Esophagus muscularis mucosa (tissue), 3 donors: ENCODE measurements at regions not wholly inside any gene's neighbourhood (a gene's known extent, or its start where the extent isn't known, plus 50 kb on each side); places are given as distances from the start of the nearest gene placed in this dataset.

Source experiments
- CTCF ChIP-seq, 3 experiments: fragments of 200-600 bp in 2 of 3; fragments of 450-650 bp in 1 of 3; sonication (generic) in 2 of 3; IDR thresholded peaks; one replicate each; pipeline ENCODE4 v1.5.1; 2017 to 2019; ENCODE audit warnings: antibody characterized with exemption in 3 of 3, mild to moderate bottlenecking in 2 of 3, moderate library complexity in 1 of 3
- POLR2A ChIP-seq: fragments of 450-650 bp; IDR thresholded peaks from one replicate; pipeline ENCODE4 v1.6.1; 2017; ENCODE audit warnings: antibody characterized with exemption, moderate library complexity, mild to moderate bottlenecking, low read depth
- POLR2AphosphoS5 ChIP-seq, 2 donors: sonication (generic); formaldehyde crosslinking; IDR thresholded peaks; one replicate each; pipeline ENCODE4 v1.6.1; 2017; ENCODE audit warnings: antibody characterized with exemption in 2 of 2

- TF ChIP-seq POLR2A (no peak), CTCF (IDR thresholded peaks at IDR 0.05) (no peak), POLR2AphosphoS5 (IDR thresholded peaks at IDR 0.05) (no peak)
Measured at GRCh38 chr12:9351136-9351535, 142.9 kb upstream of the PZP start.
